ENCODE measurements at regions not wholly inside any gene's neighbourhood (a gene's known extent, or its start where the extent isn't known, plus 50 kb on each side); places are given as distances from the start of the nearest gene placed in this dataset.

DNA sequence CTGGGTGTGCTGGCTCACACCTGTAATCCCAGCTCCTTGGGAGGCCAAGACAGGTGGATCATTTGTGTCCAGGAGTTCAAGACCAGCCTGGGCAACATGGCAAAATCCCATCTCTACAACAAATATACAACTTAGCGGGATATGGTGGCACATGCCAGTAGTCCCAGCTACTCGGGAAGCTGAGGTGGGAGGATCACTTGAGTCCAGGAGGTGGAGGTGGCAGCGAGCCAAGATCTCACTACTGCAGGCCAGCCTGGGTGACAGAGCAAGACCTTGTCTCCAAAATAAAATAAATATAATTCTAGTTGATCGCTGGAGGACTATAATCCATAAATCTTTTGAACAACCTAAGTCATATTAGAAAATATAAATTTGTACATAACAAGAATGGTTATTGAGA, 1061.5 kb upstream of the PCDH9 start:
- H3K27me3 Mint-ChIP-seq (ENCODE audit: low read depth), result peaks cover 2% of the 10 kb centered on the region
- DNase-seq (ENCODE audit: low spot score), result no peak
- TF ChIP-seq, protein P1, sequence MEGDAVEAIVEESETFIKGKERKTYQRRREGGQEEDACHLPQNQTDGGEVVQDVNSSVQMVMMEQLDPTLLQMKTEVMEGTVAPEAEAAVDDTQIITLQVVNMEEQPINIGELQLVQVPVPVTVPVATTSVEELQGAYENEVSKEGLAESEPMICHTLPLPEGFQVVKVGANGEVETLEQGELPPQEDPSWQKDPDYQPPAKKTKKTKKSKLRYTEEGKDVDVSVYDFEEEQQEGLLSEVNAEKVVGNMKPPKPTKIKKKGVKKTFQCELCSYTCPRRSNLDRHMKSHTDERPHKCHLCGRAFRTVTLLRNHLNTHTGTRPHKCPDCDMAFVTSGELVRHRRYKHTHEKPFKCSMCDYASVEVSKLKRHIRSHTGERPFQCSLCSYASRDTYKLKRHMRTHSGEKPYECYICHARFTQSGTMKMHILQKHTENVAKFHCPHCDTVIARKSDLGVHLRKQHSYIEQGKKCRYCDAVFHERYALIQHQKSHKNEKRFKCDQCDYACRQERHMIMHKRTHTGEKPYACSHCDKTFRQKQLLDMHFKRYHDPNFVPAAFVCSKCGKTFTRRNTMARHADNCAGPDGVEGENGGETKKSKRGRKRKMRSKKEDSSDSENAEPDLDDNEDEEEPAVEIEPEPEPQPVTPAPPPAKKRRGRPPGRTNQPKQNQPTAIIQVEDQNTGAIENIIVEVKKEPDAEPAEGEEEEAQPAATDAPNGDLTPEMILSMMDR (IDR thresholded peaks at IDR 0.05), result no peak
- H3K4me3 Mint-ChIP-seq (ENCODE audit: unreplicated experiment), result no peak overlapping the region
- no peaks in the 10 kb centered on the region for H3K36me3 Mint-ChIP-seq (ENCODE audit: low read depth)
- no peaks in the 10 kb centered on the region for H3K4me1 Mint-ChIP-seq (ENCODE audit: low read depth)
- H3K9me3 Mint-ChIP-seq (ENCODE audit: low read depth), result no peaks in the 10 kb centered on the region
- no peak overlapping the region for H3K27ac Mint-ChIP-seq (ENCODE audit: unreplicated experiment)

DNA sequence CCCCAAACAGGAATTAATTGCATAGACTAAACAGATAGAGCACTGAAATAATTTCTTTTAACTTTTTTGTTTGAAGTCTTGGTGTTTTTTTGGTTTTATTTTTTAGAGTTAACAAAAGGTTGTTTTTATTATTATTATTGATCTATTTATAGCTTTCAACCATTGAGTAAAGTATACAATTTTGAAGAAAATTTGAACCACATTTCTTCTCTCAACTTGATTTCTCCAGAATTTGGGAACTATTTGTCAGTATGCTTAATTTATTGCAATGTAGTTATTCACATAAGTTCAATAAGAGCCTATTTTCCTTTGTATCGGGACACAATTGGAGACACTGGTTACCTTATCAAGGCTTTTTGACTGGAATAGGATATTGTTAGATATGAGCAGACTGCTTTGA, 1045.6 kb upstream of the PCDH9 start:
- Mint-ChIP-seq H3K4me3 (ENCODE audit: unreplicated experiment) (no peak overlapping the region), H3K4me1 (ENCODE audit: low read depth) (no peaks in the 10 kb centered on the region), H3K9me3 (ENCODE audit: low read depth) (peaks cover 16% of the 10 kb centered on the region), H3K36me3 (ENCODE audit: low read depth) (peaks cover 4% of the 10 kb centered on the region), H3K27ac (ENCODE audit: unreplicated experiment) (no peak overlapping the region), H3K27me3 (ENCODE audit: low read depth) (no peaks in the 10 kb centered on the region)
- TF ChIP-seq, protein P1 (IDR thresholded peaks at IDR 0.05), result no peak
- DNase-seq (ENCODE audit: low spot score), result no peak

GRCh38 chr13:68272652-68273051, 1042.5 kb upstream of the PCDH9 start:
- H3K36me3 Mint-ChIP-seq (ENCODE audit: low read depth), result peaks cover 4% of the 10 kb centered on the region
- TF ChIP-seq, protein P1 (IDR thresholded peaks at IDR 0.05), result no peak
- H3K4me1 Mint-ChIP-seq (ENCODE audit: low read depth), result no peaks in the 10 kb centered on the region
- no peak for DNase-seq (ENCODE audit: low spot score)
- peaks cover 15% of the 10 kb centered on the region for H3K9me3 Mint-ChIP-seq (ENCODE audit: low read depth)
- no peak overlapping the region for H3K4me3 Mint-ChIP-seq (ENCODE audit: unreplicated experiment)
- H3K27me3 Mint-ChIP-seq (ENCODE audit: low read depth), result no peaks in the 10 kb centered on the region
- H3K27ac Mint-ChIP-seq (ENCODE audit: unreplicated experiment), result no peak overlapping the region

DNA sequence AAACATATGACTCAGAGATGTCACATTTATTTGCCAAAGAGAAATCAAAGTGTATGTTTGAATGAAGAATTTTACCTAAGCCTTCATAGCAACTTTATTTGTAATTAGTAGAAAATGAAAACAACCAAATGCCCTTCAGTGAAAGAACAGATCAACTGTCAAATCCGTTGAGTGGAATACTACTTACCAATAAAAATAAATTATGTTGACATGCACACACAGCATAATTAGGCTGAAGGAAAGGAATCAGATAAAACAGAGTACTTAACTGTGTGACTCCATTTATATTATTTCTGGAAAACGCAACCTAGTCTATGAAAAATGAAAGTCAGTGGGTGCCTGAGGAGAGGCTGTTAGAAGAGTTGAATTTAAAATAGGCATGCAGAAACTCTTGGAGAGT, 1034.6 kb upstream of the PCDH9 start:
- H3K4me1 Mint-ChIP-seq (ENCODE audit: low read depth), result no peaks in the 10 kb centered on the region
- TF ChIP-seq, protein P1 (IDR thresholded peaks at IDR 0.05), result no peak

DNA sequence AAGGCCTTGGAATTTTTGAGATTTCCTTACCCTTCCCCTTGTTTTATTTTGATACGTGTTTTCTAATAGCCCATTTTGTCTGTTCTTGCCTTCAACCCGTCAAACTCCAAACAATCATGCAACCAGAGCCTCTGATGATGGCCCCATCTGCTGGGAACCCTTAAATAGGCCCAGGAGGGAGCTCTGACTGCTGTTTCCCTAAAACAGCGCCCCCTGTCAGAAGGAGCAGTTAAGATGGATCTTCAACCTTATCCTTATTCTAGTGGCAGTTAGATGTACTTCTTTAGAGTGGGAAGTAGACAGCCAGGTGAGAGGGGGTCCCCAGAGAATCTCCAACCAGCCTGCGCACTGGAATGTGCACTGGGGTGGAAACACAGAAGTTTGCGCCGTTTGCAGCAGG, 1031.0 kb upstream of the PCDH9 start:
- TF ChIP-seq, protein P1 (IDR thresholded peaks at IDR 0.05), result peak; percentile 10
- no peak overlapping the region for H3K4me3 Mint-ChIP-seq (ENCODE audit: unreplicated experiment)
- H3K27ac Mint-ChIP-seq (ENCODE audit: unreplicated experiment), result no peak overlapping the region
- H3K36me3 Mint-ChIP-seq (ENCODE audit: low read depth), result no peaks in the 10 kb centered on the region
- H3K27me3 Mint-ChIP-seq (ENCODE audit: low read depth), result no peaks in the 10 kb centered on the region
- no peak for DNase-seq (ENCODE audit: low spot score)
- no peaks in the 10 kb centered on the region for H3K9me3 Mint-ChIP-seq (ENCODE audit: low read depth)
- no peaks in the 10 kb centered on the region for H3K4me1 Mint-ChIP-seq (ENCODE audit: low read depth)

More for the DNA sequence above, 1034.6 kb upstream of the PCDH9 start:
- Mint-ChIP-seq H3K36me3 (ENCODE audit: low read depth) (no peaks in the 10 kb centered on the region), H3K27me3 (ENCODE audit: low read depth) (no peaks in the 10 kb centered on the region), H3K4me3 (ENCODE audit: unreplicated experiment) (no peak overlapping the region), H3K9me3 (ENCODE audit: low read depth) (no peaks in the 10 kb centered on the region), H3K27ac (ENCODE audit: unreplicated experiment) (no peak overlapping the region)
- DNase-seq (ENCODE audit: low spot score), result no peak
